ENCODE measurements at regions not wholly inside any gene's neighbourhood (a gene's known extent, or its start where the extent isn't known, plus 50 kb on each side); places are given as distances from the start of the nearest gene placed in this dataset.

DNA sequence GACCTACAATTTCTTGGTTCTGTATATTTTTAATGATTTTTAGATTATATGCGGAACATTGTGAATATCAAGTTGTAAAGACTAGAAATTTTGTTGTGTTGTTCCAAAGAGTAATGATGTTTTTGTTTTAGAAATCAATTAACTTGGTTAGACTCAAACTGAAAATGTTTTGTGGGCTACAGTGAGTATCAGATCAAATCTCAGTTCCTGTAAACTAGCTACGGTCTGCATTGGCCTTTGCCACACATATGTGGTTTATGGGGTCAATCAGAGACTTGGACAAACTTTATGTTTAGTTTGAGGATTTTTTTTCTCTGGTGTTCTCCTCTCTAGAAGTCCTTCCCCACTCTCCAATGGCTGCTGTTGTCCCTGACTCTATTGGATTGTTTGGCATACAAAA lies 308.0 kb upstream of the THRB start:
- TF ChIP-seq, protein P1, sequence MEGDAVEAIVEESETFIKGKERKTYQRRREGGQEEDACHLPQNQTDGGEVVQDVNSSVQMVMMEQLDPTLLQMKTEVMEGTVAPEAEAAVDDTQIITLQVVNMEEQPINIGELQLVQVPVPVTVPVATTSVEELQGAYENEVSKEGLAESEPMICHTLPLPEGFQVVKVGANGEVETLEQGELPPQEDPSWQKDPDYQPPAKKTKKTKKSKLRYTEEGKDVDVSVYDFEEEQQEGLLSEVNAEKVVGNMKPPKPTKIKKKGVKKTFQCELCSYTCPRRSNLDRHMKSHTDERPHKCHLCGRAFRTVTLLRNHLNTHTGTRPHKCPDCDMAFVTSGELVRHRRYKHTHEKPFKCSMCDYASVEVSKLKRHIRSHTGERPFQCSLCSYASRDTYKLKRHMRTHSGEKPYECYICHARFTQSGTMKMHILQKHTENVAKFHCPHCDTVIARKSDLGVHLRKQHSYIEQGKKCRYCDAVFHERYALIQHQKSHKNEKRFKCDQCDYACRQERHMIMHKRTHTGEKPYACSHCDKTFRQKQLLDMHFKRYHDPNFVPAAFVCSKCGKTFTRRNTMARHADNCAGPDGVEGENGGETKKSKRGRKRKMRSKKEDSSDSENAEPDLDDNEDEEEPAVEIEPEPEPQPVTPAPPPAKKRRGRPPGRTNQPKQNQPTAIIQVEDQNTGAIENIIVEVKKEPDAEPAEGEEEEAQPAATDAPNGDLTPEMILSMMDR (conservative IDR thresholded peaks at IDR 0.05 in 1 of 2, IDR thresholded peaks at IDR 0.05 in 1 of 2; ENCODE audit: extremely low read depth in 1 of 2, insufficient read depth in 1 of 2, low read depth in 1 of 2, low read length in 2 of 2) = no peak
- TF ChIP-seq EZH2 (IDR thresholded peaks at IDR 0.05; ENCODE audit: borderline replicate concordance, low read length) = no peak

All from mammary epithelial cell (primary cell).